Lower lobe of right lung (tissue), 2 donors: ENCODE measurements at regions not wholly inside any gene's neighbourhood (a gene's known extent, or its start where the extent isn't known, plus 50 kb on each side); places are given as distances from the start of the nearest gene placed in this dataset.

Experiments used
- ATAC-seq, 2 donors: fragments of 200-7000 bp; cut with Tn5 transposase; one replicate each; pipeline ENCODE4 v1.9.1; 2020 to 2022; ENCODE audit warnings: mild to moderate bottlenecking in 2 of 2, moderate library complexity in 2 of 2
- DNase-seq: peaks from one replicate; pipeline ENCODE4 v3.0.0-alpha.2; 2020
- H3K27ac ChIP-seq: fragments of 200-600 bp; one replicate; pipeline ENCODE4 v1.8.0; 2022
- H3K27me3 ChIP-seq: fragments of 200-600 bp; one replicate; pipeline ENCODE4 v1.8.0; 2022; ENCODE audit warnings: low read depth
- H3K36me3 ChIP-seq: fragments of 200-600 bp; one replicate; pipeline ENCODE4 v1.8.0; 2022; ENCODE audit warnings: mild to moderate bottlenecking
- H3K4me1 ChIP-seq: fragments of 200-600 bp; one replicate; pipeline ENCODE4 v1.8.0; 2022
- H3K4me3 ChIP-seq: fragments of 200-600 bp; one replicate; pipeline ENCODE4 v1.8.0; 2022; ENCODE audit warnings: mild to moderate bottlenecking
- H3K9me3 ChIP-seq: fragments of 200-600 bp; one replicate; pipeline ENCODE4 v1.8.0; 2022
- intact Hi-C: fragments of 100-400 bp; cut with DNase I; formaldehyde crosslinking; loops from one replicate; pipeline ENCODE4 v1.11.0; 2022
- TF ChIP-seq, protein P1 (sequence below): fragments of 200-600 bp; IDR thresholded peaks from one replicate; pipeline ENCODE4 v1.8.0; 2022; ENCODE audit warnings: antibody characterized with exemption, mild to moderate bottlenecking
- donor health status: DM: no; HTN: yes; CAD: no; lungs with severe emphysema.

DNA sequence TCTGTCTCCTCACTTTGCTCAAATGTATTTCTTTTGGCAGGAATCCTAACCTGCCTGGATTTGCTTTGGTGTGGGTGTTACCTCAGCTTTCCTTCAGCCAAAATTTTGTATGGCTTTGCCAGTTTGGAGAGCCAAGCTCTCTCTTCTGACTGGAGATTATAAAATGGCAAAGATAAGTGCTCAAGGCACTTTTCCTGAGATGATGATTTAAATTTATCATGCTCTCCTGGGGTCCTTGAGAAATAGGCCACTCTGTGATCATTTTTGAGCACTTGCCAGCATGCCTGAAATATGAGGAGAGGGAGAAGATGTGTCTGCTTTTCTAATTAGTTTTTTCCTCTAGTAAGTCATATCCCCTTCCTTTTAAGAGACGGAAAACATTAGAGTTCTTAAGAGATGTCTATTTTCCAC is 683.0 kb downstream of the SLC4A3 start:
- no peak overlapping the region for H3K27ac ChIP-seq
- DNase-seq (no peak), ATAC-seq (no peak)
- H3K9me3 ChIP-seq, result no peaks in the 10 kb centered on the region
- intact Hi-C loops, result no loop called here
- no peaks in the 10 kb centered on the region for H3K36me3 ChIP-seq
- TF ChIP-seq, protein P1, sequence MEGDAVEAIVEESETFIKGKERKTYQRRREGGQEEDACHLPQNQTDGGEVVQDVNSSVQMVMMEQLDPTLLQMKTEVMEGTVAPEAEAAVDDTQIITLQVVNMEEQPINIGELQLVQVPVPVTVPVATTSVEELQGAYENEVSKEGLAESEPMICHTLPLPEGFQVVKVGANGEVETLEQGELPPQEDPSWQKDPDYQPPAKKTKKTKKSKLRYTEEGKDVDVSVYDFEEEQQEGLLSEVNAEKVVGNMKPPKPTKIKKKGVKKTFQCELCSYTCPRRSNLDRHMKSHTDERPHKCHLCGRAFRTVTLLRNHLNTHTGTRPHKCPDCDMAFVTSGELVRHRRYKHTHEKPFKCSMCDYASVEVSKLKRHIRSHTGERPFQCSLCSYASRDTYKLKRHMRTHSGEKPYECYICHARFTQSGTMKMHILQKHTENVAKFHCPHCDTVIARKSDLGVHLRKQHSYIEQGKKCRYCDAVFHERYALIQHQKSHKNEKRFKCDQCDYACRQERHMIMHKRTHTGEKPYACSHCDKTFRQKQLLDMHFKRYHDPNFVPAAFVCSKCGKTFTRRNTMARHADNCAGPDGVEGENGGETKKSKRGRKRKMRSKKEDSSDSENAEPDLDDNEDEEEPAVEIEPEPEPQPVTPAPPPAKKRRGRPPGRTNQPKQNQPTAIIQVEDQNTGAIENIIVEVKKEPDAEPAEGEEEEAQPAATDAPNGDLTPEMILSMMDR, result no peak
- no peaks in the 10 kb centered on the region for H3K4me1 ChIP-seq
- H3K4me3 ChIP-seq, result no peak overlapping the region
- H3K27me3 ChIP-seq, result no peaks in the 10 kb centered on the region

DNA sequence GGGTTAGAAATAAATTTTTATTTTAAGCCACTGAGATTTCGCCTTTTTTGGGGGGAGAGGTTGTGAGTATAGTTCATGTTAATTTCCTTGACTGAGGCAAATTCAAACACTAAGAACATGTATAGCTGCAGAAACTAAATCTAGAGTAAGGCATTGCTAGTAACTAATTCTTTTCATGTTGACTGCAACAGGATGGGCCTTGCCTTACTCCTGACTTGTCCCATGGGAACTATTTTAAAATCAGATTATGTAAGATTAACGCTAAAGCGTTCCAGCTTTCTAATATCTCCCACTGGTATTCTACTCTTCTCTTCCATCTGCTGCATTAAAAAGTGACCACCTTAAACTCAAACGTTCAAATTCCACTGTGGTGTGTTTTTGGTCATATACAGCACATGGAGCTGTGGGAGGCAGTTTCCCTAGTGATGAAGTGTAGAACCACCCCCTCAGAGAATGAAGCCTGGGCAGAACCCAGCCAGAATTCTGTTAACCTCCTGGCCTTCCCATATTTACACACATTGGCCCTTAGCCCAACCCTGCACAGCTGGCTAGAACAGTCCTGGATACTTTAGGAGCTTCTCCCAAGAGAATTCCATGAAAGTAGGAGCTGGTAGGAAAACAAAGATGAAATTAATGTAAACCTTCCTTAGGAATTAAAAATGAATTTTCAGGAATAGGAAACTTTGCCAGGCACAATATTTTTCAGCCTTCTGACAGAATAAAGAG is 687.8 kb downstream of the SLC4A3 start:
- no peak overlapping the region for H3K27ac ChIP-seq
- H3K4me3 ChIP-seq, result no peak overlapping the region
- ATAC-seq (no peak), DNase-seq (no peak)
- H3K36me3 ChIP-seq, result no peaks in the 10 kb centered on the region
- intact Hi-C loops, result no loop called here
- TF ChIP-seq, protein P1, result no peak
- H3K27me3 ChIP-seq, result no peaks in the 10 kb centered on the region
- no peaks in the 10 kb centered on the region for H3K9me3 ChIP-seq
- H3K4me1 ChIP-seq, result no peaks in the 10 kb centered on the region

DNA sequence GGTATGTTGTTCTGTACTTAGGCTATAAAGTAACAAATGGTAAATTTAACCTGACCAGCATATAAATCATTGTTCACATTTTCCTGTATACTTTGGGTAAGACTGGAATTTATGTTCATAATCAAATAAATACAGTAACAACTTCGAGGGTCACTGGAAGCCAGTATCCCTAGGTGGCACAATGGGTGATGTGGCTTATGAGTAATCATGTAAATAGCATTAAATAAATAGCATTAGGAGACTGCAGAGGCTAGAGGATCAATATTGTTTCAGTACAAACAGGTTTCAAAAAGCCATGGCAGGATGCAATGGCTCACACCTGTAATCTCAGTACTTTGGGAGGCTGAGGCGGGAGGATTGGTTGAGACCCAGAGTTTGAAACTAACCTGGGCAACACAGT is 690.6 kb downstream of the SLC4A3 start:
- no peak overlapping the region for H3K27ac ChIP-seq
- no peaks in the 10 kb centered on the region for H3K4me1 ChIP-seq
- no peak overlapping the region for H3K4me3 ChIP-seq
- no peaks in the 10 kb centered on the region for H3K36me3 ChIP-seq
- DNase-seq (no peak), ATAC-seq (no peak)
- no peaks in the 10 kb centered on the region for H3K27me3 ChIP-seq
- H3K9me3 ChIP-seq, result no peaks in the 10 kb centered on the region
- intact Hi-C loops, result no loop called here
- TF ChIP-seq, protein P1, result no peak

DNA sequence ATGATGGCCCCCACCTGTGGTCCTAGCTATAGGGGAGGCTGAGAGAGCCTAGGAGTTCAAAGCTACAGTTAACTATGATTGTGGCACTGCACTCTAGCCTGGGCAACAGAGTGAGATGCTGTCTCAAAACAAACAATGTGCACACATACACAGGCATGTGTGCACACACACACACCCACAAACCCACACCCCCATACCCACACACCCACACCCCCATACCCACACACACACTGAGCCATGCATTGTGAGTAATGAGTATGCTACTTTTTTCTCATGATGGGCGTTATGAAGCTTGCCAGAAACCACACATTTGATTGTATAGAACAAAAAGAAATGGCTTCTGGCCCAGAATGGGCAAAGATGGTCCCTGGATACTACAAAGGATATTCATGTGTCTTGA is 691.1 kb downstream of the SLC4A3 start:
- TF ChIP-seq, protein P1, result no peak
- no peaks in the 10 kb centered on the region for H3K4me1 ChIP-seq
- H3K36me3 ChIP-seq, result no peaks in the 10 kb centered on the region
- no peak overlapping the region for H3K27ac ChIP-seq
- no peak for DNase-seq
- intact Hi-C loops, result no loop called here
- no peaks in the 10 kb centered on the region for H3K27me3 ChIP-seq
- no peak for ATAC-seq
- no peak overlapping the region for H3K4me3 ChIP-seq
- H3K9me3 ChIP-seq, result no peaks in the 10 kb centered on the region

DNA sequence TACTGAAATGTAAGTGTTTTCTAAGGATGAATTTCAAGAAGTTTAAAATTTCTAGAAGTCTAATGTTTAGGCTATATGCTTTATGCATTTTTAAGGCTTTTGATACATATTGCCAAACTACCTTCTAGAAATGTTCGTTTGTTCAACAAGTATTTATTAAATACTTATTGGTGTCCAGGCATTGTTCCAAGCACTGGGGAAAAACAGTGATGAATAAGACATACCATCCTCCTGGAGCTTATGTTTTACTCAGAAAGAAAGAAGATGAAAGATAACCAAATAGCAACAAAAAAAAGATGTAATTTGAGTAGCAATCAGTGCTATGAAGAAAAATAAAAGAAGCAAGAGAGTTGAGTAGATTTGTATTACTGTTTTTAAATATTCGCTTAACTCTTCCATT is 692.9 kb downstream of the SLC4A3 start:
- H3K9me3 ChIP-seq, result no peaks in the 10 kb centered on the region
- H3K27ac ChIP-seq, result no peak overlapping the region
- no peaks in the 10 kb centered on the region for H3K27me3 ChIP-seq
- ATAC-seq (no peak), DNase-seq (no peak)
- H3K4me1 ChIP-seq, result no peaks in the 10 kb centered on the region
- no peaks in the 10 kb centered on the region for H3K36me3 ChIP-seq
- intact Hi-C loops, result no loop called here
- TF ChIP-seq, protein P1, result no peak
- H3K4me3 ChIP-seq, result no peak overlapping the region
